Activated CD4-positive, alpha-beta memory T cell treated with anti-CD3 and anti-CD28 coated beads for 36 hours (primary cell): ENCODE measurements at regions not wholly inside any gene's neighbourhood (a gene's known extent, or its start where the extent isn't known, plus 50 kb on each side); places are given as distances from the start of the nearest gene placed in this dataset.

Experiments used
- CTCF ChIA-PET: fragments of 350-600 bp; sonication (Branson Sonifier 250); formaldehyde crosslinking; loops from one replicate; lab custom pipeline; 2021; ENCODE audit warnings: antibody characterized with exemption, inconsistent platforms; lab: Charles Lee
- POLR2A ChIA-PET: fragments of 350-600 bp; sonication (Branson Sonifier 250); formaldehyde crosslinking; loops from one replicate; lab custom pipeline; 2021; ENCODE audit warnings: antibody characterized with exemption; lab: Charles Lee
- DNase-seq: peaks from one replicate; pipeline ENCODE4 v3.0.0-alpha.2; 2020
- H3K27ac Mint-ChIP-seq: one replicate; pipeline ENCODE4 v1.8.0; 2021; ENCODE audit warnings: mixed read lengths
- H3K27me3 Mint-ChIP-seq: one replicate; pipeline ENCODE4 v1.8.0; 2021; ENCODE audit warnings: mixed read lengths
- H3K36me3 Mint-ChIP-seq: one replicate; pipeline ENCODE4 v1.8.0; 2021; ENCODE audit warnings: mixed read lengths
- H3K4me1 Mint-ChIP-seq: one replicate; pipeline ENCODE4 v1.8.0; 2021; ENCODE audit warnings: low read depth, mixed read lengths
- H3K4me3 Mint-ChIP-seq: one replicate; pipeline ENCODE4 v1.8.0; 2021; ENCODE audit warnings: mild to moderate bottlenecking, mixed read lengths
- H3K9me3 Mint-ChIP-seq: one replicate; pipeline ENCODE4 v1.8.0; 2021; ENCODE audit warnings: mixed read lengths
- intact Hi-C: fragments of 100-400 bp; cut with micrococcal nuclease; formaldehyde crosslinking; loops from one replicate; pipeline ENCODE4 v1.15.1; 2023

GRCh38 chrY:7935606-7936005, 1024.1 kb upstream of the AMELY start:
- no peak for DNase-seq
- CTCF ChIA-PET, result no interaction called here

DNA sequence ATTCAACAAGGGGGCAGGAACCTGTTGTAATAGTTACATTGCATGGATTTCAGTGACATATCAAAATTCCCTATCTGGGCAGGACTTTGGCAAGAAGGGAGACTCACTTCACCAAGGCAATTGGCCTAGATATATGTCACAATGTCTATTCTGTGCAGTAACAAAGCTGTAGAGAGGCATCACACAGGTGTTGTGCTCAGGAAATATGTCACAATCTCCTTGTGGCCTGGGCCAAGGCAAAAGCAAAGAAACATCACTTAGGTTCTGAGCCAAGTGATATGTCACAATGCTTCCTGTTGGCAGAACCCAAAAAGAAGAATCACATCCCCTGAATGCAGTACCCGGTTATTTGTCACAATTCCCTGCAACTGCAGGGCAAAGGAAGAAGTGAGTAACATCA, 1020.9 kb upstream of the AMELY start:
- POLR2A ChIA-PET, result no interaction called here
- no peak overlapping the region for H3K27ac Mint-ChIP-seq
- H3K27me3 Mint-ChIP-seq, result no peaks in the 10 kb centered on the region
- H3K9me3 Mint-ChIP-seq, result no peaks in the 10 kb centered on the region
- CTCF ChIA-PET, result no interaction called here
- intact Hi-C loops, result no loop called here
- H3K4me3 Mint-ChIP-seq, result no peak overlapping the region
- no peaks in the 10 kb centered on the region for H3K36me3 Mint-ChIP-seq
- DNase-seq, result no peak
- no peaks in the 10 kb centered on the region for H3K4me1 Mint-ChIP-seq

More at GRCh38 chrY:7935606-7936005, 1024.1 kb upstream of the AMELY start:
- Mint-ChIP-seq H3K4me3 (no peak overlapping the region), H3K4me1 (no peaks in the 10 kb centered on the region), H3K27me3 (no peaks in the 10 kb centered on the region), H3K9me3 (no peaks in the 10 kb centered on the region), H3K36me3 (no peaks in the 10 kb centered on the region), H3K27ac (no peak overlapping the region)
- intact Hi-C loops, result no loop called here
- POLR2A ChIA-PET, result no interaction called here

GRCh38 chrY:7929866-7930265, 1018.3 kb upstream of the AMELY start:
- H3K9me3 Mint-ChIP-seq, result no peaks in the 10 kb centered on the region
- H3K4me3 Mint-ChIP-seq, result no peak overlapping the region
- ChIA-PET POLR2A (no interaction called here), CTCF (no interaction called here)
- intact Hi-C loops, result loop anchor here (10.0 kb wide), 1 partner anchor 65 kb away; no protein-coding TSS in a partner anchor
- DNase-seq, result no peak
- no peaks in the 10 kb centered on the region for H3K36me3 Mint-ChIP-seq
- H3K27me3 Mint-ChIP-seq, result no peaks in the 10 kb centered on the region
- no peaks in the 10 kb centered on the region for H3K4me1 Mint-ChIP-seq
- no peak overlapping the region for H3K27ac Mint-ChIP-seq

DNA sequence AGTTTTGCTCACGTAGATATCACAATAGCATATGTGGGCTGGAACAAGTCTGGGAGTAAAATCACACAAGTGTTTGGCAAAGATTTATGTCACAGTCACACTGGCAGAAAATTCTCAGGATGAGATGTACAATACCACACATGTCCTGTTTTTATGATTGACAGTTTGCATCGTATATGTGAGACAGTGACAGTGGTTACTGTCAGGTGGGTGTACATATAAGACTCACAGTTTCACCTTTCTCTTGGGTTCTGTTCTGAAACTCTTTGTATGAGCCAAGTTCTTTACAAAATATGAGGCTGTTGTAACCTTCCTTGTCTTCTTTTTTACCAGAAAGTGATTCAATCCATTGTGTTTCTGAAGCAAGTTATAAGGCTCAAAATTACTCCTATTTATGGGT, 1012.5 kb upstream of the AMELY start:
- ChIA-PET POLR2A (no interaction called here), CTCF (no interaction called here)
- Mint-ChIP-seq H3K27ac (peak overlapping the region; percentile 47), H3K36me3 (no peaks in the 10 kb centered on the region), H3K9me3 (no peaks in the 10 kb centered on the region), H3K27me3 (no peaks in the 10 kb centered on the region), H3K4me1 (peaks cover 9% of the 10 kb centered on the region), H3K4me3 (no peak overlapping the region)
- DNase-seq, result no peak
- intact Hi-C loops, result loop anchor here (1.0 to 10.0 kb wide), 2 partner anchors 59 to 80 kb away; no protein-coding TSS in a partner anchor

DNA sequence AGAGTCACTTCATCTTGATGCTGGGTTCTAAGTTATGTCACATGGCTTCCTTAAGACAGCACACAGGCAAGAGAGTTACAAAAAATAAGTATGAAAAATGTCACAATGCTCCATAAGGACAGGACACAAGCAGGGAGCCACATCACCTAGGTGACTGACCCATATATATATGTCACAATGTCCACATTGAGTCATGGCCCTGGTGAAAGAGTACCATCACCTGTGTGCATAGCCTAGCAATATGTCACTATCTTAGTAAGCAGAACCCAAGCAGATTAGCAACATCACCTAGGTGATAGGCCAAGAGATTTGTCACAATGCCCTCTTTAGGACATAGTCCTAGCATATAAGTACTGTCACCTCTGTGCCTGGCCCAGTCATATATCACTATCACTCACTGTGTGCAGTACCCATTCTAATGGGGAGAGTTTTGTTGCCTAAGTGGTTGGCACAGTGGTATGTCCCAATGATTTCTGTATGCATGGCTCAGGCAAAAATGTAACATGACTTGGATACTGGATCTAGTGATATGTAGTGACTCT, 1012.0 kb upstream of the AMELY start:
- CTCF ChIA-PET, result no interaction called here
- Mint-ChIP-seq H3K4me3 (no peak overlapping the region), H3K27ac (peak overlapping the region; percentile 47), H3K36me3 (no peaks in the 10 kb centered on the region), H3K4me1 (peaks cover 9% of the 10 kb centered on the region), H3K27me3 (no peaks in the 10 kb centered on the region), H3K9me3 (no peaks in the 10 kb centered on the region)
- peak; percentile 18 for DNase-seq
- intact Hi-C loops, result loop anchor here (1.0 to 10.0 kb wide), 3 partner anchors 59 to 107 kb away; no protein-coding TSS in a partner anchor
- POLR2A ChIA-PET, result no interaction called here

DNA sequence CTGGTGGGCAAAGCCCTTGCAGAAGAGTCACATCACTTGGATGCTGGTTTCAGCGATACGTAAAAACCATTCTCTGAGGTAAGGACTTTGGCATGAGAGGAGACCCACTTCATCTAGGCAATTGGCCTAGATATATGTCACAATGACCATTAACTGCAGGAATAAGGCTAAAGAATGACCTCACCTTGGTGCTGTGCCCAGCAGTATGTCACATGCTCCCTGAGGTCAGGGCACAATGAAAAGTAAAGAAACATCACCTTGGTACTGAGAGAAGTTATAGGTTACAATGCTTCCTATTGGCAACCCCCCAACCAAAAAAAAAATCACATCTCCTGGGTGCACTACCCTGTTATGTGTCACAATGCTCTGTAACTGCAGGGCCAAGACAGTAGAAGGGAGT, 1008.8 kb upstream of the AMELY start:
- Mint-ChIP-seq H3K27me3 (no peaks in the 10 kb centered on the region), H3K27ac (no peak overlapping the region)

DNA sequence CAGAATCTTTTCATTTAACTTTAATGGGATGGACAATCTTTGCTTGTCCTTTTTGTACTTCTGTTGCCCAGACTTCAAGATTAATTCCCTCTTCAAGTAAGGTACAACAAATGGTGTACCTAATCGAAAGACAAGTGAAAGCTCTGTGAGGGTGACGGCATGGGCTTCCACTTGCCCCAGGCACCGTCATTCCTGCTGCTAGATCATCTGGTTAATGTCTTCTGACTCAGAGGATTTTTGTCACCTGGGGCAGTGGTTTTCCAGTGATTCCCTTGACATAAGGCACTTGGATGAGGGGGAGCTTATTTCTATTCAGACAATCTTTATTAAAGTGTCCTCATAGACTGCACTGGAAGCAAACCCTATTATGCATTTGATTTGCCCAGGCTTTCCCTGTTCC, 977.0 kb upstream of the AMELY start:
- intact Hi-C loops, result no loop called here
- Mint-ChIP-seq H3K9me3 (no peaks in the 10 kb centered on the region), H3K27me3 (peaks cover 3% of the 10 kb centered on the region), H3K4me1 (no peaks in the 10 kb centered on the region), H3K4me3 (no peak overlapping the region), H3K27ac (no peak overlapping the region), H3K36me3 (no peaks in the 10 kb centered on the region)
- DNase-seq, result no peak
- POLR2A ChIA-PET, result no interaction called here
- CTCF ChIA-PET, result no interaction called here

More for the DNA sequence above, 1008.8 kb upstream of the AMELY start:
- DNase-seq, result no peak
- no peaks in the 10 kb centered on the region for H3K36me3 Mint-ChIP-seq
- no peaks in the 10 kb centered on the region for H3K9me3 Mint-ChIP-seq
- ChIA-PET CTCF (no interaction called here), POLR2A (no interaction called here)
- H3K4me3 Mint-ChIP-seq, result no peak overlapping the region
- intact Hi-C loops, result loop anchor here (10.0 kb wide), 1 partner anchor 56 kb away; no protein-coding TSS in a partner anchor
- H3K4me1 Mint-ChIP-seq, result peaks cover 9% of the 10 kb centered on the region

DNA sequence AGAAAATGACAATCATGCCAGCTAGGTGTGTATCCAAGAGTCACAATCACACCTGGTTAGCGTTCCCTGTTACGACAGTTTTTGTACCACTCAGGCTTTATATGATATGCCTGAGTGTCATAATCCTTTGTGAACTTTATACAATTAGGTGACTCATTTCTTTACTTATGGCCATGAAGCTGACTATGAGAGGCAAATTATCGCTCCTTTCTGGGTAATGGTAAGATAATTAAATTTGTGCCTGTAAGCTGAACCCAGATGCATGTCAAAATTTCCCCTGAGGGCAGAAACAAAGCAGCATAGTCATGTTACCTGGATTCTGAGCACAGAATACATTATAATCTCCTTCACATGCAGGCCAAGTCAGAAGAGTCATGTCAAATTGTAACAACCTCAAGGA, 970.1 kb upstream of the AMELY start:
- Mint-ChIP-seq H3K27ac (no peak overlapping the region), H3K4me3 (no peak overlapping the region), H3K36me3 (no peaks in the 10 kb centered on the region), H3K27me3 (no peaks in the 10 kb centered on the region), H3K9me3 (no peaks in the 10 kb centered on the region), H3K4me1 (no peaks in the 10 kb centered on the region)
- intact Hi-C loops, result no loop called here
- POLR2A ChIA-PET, result no interaction called here
- no peak for DNase-seq
- CTCF ChIA-PET, result no interaction called here

GRCh38 chrY:7879245-7879644, 967.7 kb upstream of the AMELY start:
- H3K9me3 Mint-ChIP-seq, result no peaks in the 10 kb centered on the region
- no peak overlapping the region for H3K4me3 Mint-ChIP-seq
- ChIA-PET CTCF (no interaction called here), POLR2A (no interaction called here)
- H3K36me3 Mint-ChIP-seq, result no peaks in the 10 kb centered on the region
- intact Hi-C loops, result loop anchor here (10.0 kb wide), 1 partner anchor 534 kb away; no protein-coding TSS in a partner anchor
- H3K4me1 Mint-ChIP-seq, result no peaks in the 10 kb centered on the region
- DNase-seq, result no peak
- H3K27ac Mint-ChIP-seq, result no peak overlapping the region
- H3K27me3 Mint-ChIP-seq, result no peaks in the 10 kb centered on the region

DNA sequence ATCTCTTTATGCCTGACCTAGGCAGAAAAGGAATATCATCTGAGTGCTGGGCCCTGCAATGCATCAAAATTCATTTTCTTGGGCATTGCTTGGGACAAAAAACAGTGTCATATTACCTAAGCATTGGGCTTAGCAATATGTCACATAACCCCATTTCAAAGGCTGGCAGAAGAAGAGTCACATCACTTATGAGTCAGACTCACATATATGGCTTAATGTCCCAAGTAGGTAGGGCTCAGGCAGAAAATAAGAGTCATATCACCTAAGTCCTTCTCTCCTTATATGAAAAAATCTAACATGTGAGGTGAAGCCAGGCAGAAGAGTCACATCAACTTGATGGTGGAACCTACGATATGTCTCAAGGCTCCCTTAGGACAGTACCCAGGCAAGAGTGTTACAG, 967.2 kb upstream of the AMELY start:
- H3K4me3 Mint-ChIP-seq, result no peak overlapping the region
- no peaks in the 10 kb centered on the region for H3K9me3 Mint-ChIP-seq
- no peaks in the 10 kb centered on the region for H3K36me3 Mint-ChIP-seq
- intact Hi-C loops, result loop anchor here (10.0 kb wide), 1 partner anchor 534 kb away; no protein-coding TSS in a partner anchor
- DNase-seq, result no peak
- ChIA-PET POLR2A (no interaction called here), CTCF (no interaction called here)
- no peak overlapping the region for H3K27ac Mint-ChIP-seq
- no peaks in the 10 kb centered on the region for H3K27me3 Mint-ChIP-seq
- no peaks in the 10 kb centered on the region for H3K4me1 Mint-ChIP-seq

DNA sequence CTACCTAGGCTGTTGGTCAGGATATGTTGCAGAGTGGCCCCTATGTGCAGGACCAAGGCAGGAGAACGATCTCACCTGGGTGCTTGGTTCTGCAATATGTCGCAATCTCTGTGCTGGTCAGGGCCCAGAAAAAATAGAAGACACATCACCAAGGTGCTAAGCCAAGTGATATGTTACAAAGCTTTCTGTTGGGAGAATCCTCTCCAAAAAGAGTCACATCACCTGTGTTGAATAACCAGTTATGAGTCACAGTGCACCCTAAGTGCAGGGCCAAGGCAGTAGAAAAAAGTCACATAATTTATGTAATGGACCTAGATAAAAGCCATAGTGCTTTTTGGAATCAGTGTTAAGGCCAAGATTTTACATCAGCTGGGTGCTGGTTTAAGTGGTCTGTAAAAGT, 965.9 kb upstream of the AMELY start:
- Mint-ChIP-seq H3K36me3 (no peaks in the 10 kb centered on the region), H3K4me1 (no peaks in the 10 kb centered on the region), H3K9me3 (no peaks in the 10 kb centered on the region), H3K27me3 (no peaks in the 10 kb centered on the region), H3K27ac (no peak overlapping the region), H3K4me3 (no peak overlapping the region)
- DNase-seq, result no peak
- CTCF ChIA-PET, result no interaction called here
- intact Hi-C loops, result loop anchor here (10.0 kb wide), 1 partner anchor 533 kb away; no protein-coding TSS in a partner anchor
- POLR2A ChIA-PET, result no interaction called here

DNA sequence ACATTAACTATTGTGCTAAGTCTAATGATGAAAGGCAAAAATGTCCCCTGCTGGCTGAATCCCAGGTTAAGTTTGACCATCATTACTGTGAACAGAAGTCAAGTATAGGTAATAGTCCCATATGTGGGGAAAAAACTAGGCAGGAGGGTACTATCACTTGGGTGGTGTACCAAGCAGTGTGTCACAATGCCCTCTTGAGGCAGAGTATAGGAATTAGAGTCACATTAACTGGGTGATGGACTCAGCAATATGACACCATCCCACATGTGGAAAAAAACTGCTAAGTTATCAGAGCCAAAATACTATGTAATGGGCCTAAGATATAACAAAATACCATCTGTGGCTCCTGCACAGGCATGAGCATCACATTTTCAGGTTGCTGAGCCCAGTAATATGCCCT, 962.5 kb upstream of the AMELY start:
- Mint-ChIP-seq H3K4me1 (no peaks in the 10 kb centered on the region), H3K4me3 (no peak overlapping the region), H3K27ac (no peak overlapping the region), H3K27me3 (no peaks in the 10 kb centered on the region), H3K9me3 (no peaks in the 10 kb centered on the region), H3K36me3 (no peaks in the 10 kb centered on the region)
- intact Hi-C loops, result loop anchor here (10.0 kb wide), 1 partner anchor 529 kb away; no protein-coding TSS in a partner anchor
- no peak for DNase-seq
- CTCF ChIA-PET, result no interaction called here
- POLR2A ChIA-PET, result no interaction called here

- ChIA-PET CTCF (no interaction called here), POLR2A (no interaction called here)
- Mint-ChIP-seq H3K9me3 (no peaks in the 10 kb centered on the region), H3K27ac (no peak overlapping the region), H3K4me3 (no peak overlapping the region), H3K4me1 (no peaks in the 10 kb centered on the region), H3K27me3 (no peaks in the 10 kb centered on the region), H3K36me3 (no peaks in the 10 kb centered on the region)
- intact Hi-C loops, result loop anchor here (10.0 kb wide), 1 partner anchor 527 kb away; no protein-coding TSS in a partner anchor
- no peak for DNase-seq
These were observed 959.9 kb upstream of the AMELY start for GRCh38 chrY:7871304-7871932.
